GM23338 (cell line): ENCODE measurements at regions not wholly inside any gene's neighbourhood (a gene's known extent, or its start where the extent isn't known, plus 50 kb on each side); places are given as distances from the start of the nearest gene placed in this dataset.

Experiments used
- CREB1 ChIP-seq: fragments of 250-450 bp; sonication (Bioruptor Pico); IDR thresholded peaks from 2 replicates; pipeline ENCODE4 v1.5.0; 2020; ENCODE audit warnings: low read depth, mild to moderate bottlenecking, moderate library complexity
- CTCF ChIP-seq, 2 experiments: fragments of 200-600 bp in 1 of 2; sonication (generic) in 1 of 2; conservative IDR thresholded peaks; 2 replicates each; pipeline versions ENCODE4 v1.5.1 to v1.6.1; 2016 to 2017; ENCODE audit warnings: antibody characterized with exemption in 2 of 2, low read depth in 2 of 2, mild to moderate bottlenecking in 2 of 2, moderate library complexity in 1 of 2
- EZH2 ChIP-seq: fragments of 200-600 bp; sonication (generic); IDR thresholded peaks from one replicate; pipeline ENCODE4 v1.8.0; 2017; ENCODE audit warnings: antibody characterized with exemption, mild to moderate bottlenecking, low read depth; ENCODE audit not compliant: unreplicated experiment
- EZH2phosphoT487 ChIP-seq: fragments of 200-600 bp; sonication (generic); IDR thresholded peaks from one replicate; pipeline ENCODE4 v1.8.1; 2018; ENCODE audit warnings: antibody characterized with exemption; ENCODE audit not compliant: unreplicated experiment
- JUNB ChIP-seq: IDR thresholded peaks from one replicate; pipeline ENCODE4 v1.6.1; 2016; ENCODE audit warnings: antibody characterized with exemption; ENCODE audit not compliant: unreplicated experiment
- POLR2AphosphoS5 ChIP-seq: IDR thresholded peaks from 2 replicates; pipeline ENCODE4 v1.6.1; 2016; ENCODE audit warnings: antibody characterized with exemption, low read depth
- REST ChIP-seq: IDR thresholded peaks from one replicate; pipeline ENCODE4 v1.6.1; 2018; ENCODE audit warnings: antibody characterized with exemption; ENCODE audit not compliant: unreplicated experiment

- no peak for TF ChIP-seq EZH2phosphoT487
- TF ChIP-seq POLR2AphosphoS5: no peak
- no peak for TF ChIP-seq REST
- TF ChIP-seq CTCF (conservative IDR thresholded peaks at IDR 0.05; ENCODE audit: low read depth in 2 of 2): no peak
- no peak for TF ChIP-seq EZH2
- no peak for TF ChIP-seq CREB1 (CRISPR knock-in tag)
- TF ChIP-seq JUNB: no peak
Measured at GRCh38 chr10:123399276-123399839, 245.2 kb downstream of the BUB3 start.
